HepG2 (cell line): ENCODE measurements at regions not wholly inside any gene's neighbourhood (a gene's known extent, or its start where the extent isn't known, plus 50 kb on each side); places are given as distances from the start of the nearest gene placed in this dataset.

Experiments used
- ATAC-seq: fragments of 200-7000 bp; cut with Tn5 transposase; 3 replicates; pipeline ENCODE4 v1.9.1; 2020; ENCODE audit warnings: mild to moderate bottlenecking, moderate library complexity
- BruUV-seq: library from RNA; stranded (reverse); fragments of 400-500 nt; replicated peaks from 2 replicates; lab custom pipeline; 2021; lab: Mats Ljungman, UMichigan
- CTCF ChIA-PET: fragments of 300-600 bp; formaldehyde crosslinking; extraction: SDS; loops from one replicate; lab custom pipeline; 2021; ENCODE audit warnings: low total read pairs, inconsistent platforms, low intra/inter-chr PET ratio; lab: Yijun Ruan, JAX
- POLR2A ChIA-PET: fragments of 350-600 bp; sonication (Branson Sonifier 250); formaldehyde crosslinking; loops from one replicate; lab custom pipeline; 2020; ENCODE audit warnings: antibody characterized with exemption, inconsistent platforms; lab: Yijun Ruan, JAX
- DNase-seq: peaks from one replicate; pipeline ENCODE4 v3.0.0-alpha.2; 2015; ENCODE audit warnings: low spot score
- FAIRE-seq: peaks from 3 replicates; lab custom pipeline; 2011; peaks lifted over from hg19 to GRCh38; lab: Jason Lieb, UNC
- H2AFZ ChIP-seq: one replicate; pipeline ENCODE4 v1.6.1; 2011; ENCODE audit warnings: low read length, inconsistent platforms
- H3K27ac ChIP-seq: fragments of 300-600 bp; 3 replicates; pipeline ENCODE4 v1.8.0; 2011; ENCODE audit warnings: mixed run types, mild to moderate bottlenecking, mixed read lengths, low read length, inconsistent platforms; ENCODE audit not compliant: insufficient read depth; ENCODE audit errors: extremely low read length
- H3K27me3 ChIP-seq, 2 experiments: fragments of 200-600 bp in 1 of 2; 2 replicates in 1 of 2; 3 replicates in 1 of 2; pipeline versions ENCODE4 v1.6.0 to v1.8.0; 2011; ENCODE audit warnings: low read length in 2 of 2, mild to moderate bottlenecking in 2 of 2, moderate library complexity in 2 of 2, inconsistent platforms in 1 of 2; ENCODE audit not compliant: insufficient read depth in 2 of 2, control insufficient read depth in 1 of 2
- H3K36me3 ChIP-seq, 2 experiments: fragments of 200-600 bp in 1 of 2; replicated peaks in 1 of 2; 2 replicates in 1 of 2; 3 replicates in 1 of 2; pipeline versions ENCODE4 v1.5.1 to v1.8.0; 2011; ENCODE audit warnings: low read length in 2 of 2, inconsistent platforms in 1 of 2; ENCODE audit not compliant: insufficient read depth in 2 of 2, control insufficient read depth in 1 of 2
- H3K4me1 ChIP-seq: 2 replicates; pipeline ENCODE4 v1.5.1; 2012; ENCODE audit warnings: low read length, inconsistent platforms; ENCODE audit not compliant: insufficient read depth
- H3K4me2 ChIP-seq: 2 replicates; pipeline ENCODE4 v1.6.0; 2011; ENCODE audit warnings: low read depth, low read length, inconsistent platforms
- H3K4me3 ChIP-seq, 3 experiments: fragments of 200-600 bp in 1 of 3; sonication (generic), shearing (Covaris generic) in 1 of 3; replicated peaks in 1 of 3; 2 replicates each; pipeline ENCODE4 v1.5.1; 2011 to 2016; ENCODE audit warnings: low read length in 3 of 3, inconsistent platforms in 2 of 3, low read depth in 2 of 3, mild to moderate bottlenecking in 2 of 3, control low read depth in 1 of 3, mixed read lengths in 1 of 3; ENCODE audit not compliant: insufficient read depth in 1 of 3
- H3K79me2 ChIP-seq: one replicate; pipeline ENCODE4 v1.6.1; 2011; ENCODE audit warnings: low read length, inconsistent platforms; ENCODE audit not compliant: insufficient read depth
- H3K9ac ChIP-seq: 2 replicates; pipeline ENCODE4 v1.6.0; 2011; ENCODE audit warnings: mild to moderate bottlenecking, low read depth, low read length, inconsistent platforms; ENCODE audit not compliant: insufficient read depth
- H3K9me3 ChIP-seq: 2 replicates; pipeline ENCODE4 v1.5.1; 2012; ENCODE audit warnings: mild to moderate bottlenecking, low read length
- H4K20me1 ChIP-seq: 2 replicates; pipeline ENCODE4 v1.6.0; 2011; ENCODE audit warnings: inconsistent platforms, mild to moderate bottlenecking, low read length, moderate library complexity; ENCODE audit not compliant: insufficient read depth
- ERF ChIP-seq: IDR thresholded peaks from 2 replicates; pipeline ENCODE4 v1.6.1; 2018; ENCODE audit warnings: missing biosample characterization, missing genetic modification reagents
- FOXA1 ChIP-seq, 2 experiments: fragments of 450-650 bp in 1 of 2; sonication (generic) in 1 of 2; formaldehyde crosslinking in 1 of 2; IDR thresholded peaks; 2 replicates each; pipeline versions ENCODE4 v1.4.0 to v1.6.1; 2016 to 2020; ENCODE audit warnings: missing genetic modification reagents in 1 of 2
- KLF6 ChIP-seq: IDR thresholded peaks from 2 replicates; pipeline ENCODE4 v1.8.0; 2016; ENCODE audit warnings: missing biosample characterization, missing genetic modification reagents
- PAF1 ChIP-seq: IDR thresholded peaks from 2 replicates; pipeline ENCODE4 v1.6.1; 2016; ENCODE audit warnings: missing genetic modification reagents, missing compliant biosample characterization
- RAD21 ChIP-seq: fragments of 450-650 bp; formaldehyde crosslinking; IDR thresholded peaks from 2 replicates; pipeline ENCODE4 v1.5.0; 2020; ENCODE audit warnings: mild to moderate bottlenecking
- ZFP41 ChIP-seq: sonication (generic); formaldehyde crosslinking; IDR thresholded peaks from 2 replicates; pipeline ENCODE4 v1.4.0; 2020; ENCODE audit warnings: mild to moderate bottlenecking, missing genetic modification reagents, borderline replicate concordance
- ZNF256 ChIP-seq: sonication (generic); formaldehyde crosslinking; conservative IDR thresholded peaks from 2 replicates; pipeline ENCODE4 v1.4.0; 2020; ENCODE audit warnings: missing genetic modification reagents
- ZNF616 ChIP-seq: sonication (generic); formaldehyde crosslinking; IDR thresholded peaks from 2 replicates; pipeline ENCODE4 v1.5.0; 2020; ENCODE audit warnings: low read depth, mild to moderate bottlenecking, missing genetic modification reagents
- ZNF709 ChIP-seq: sonication (generic); formaldehyde crosslinking; IDR thresholded peaks from 2 replicates; pipeline ENCODE4 v1.5.0; 2020; ENCODE audit warnings: mild to moderate bottlenecking, missing genetic modification reagents
- WGBS: methylation state at CpG from one replicate; pipeline ENCODE4 v1.1.6; 2017; ENCODE audit warnings: low lambda C conversion rate; 5-methylcytosine and 5-hydroxymethylcytosine counted together
- in situ Hi-C: cut with HindIII; loops from 2 replicates; pipeline ENCODE4 v1.10.0; 2017; ENCODE audit warnings: low pct_unique_long_range_greater_than_20kb; ENCODE audit not compliant: extremely low pct_ligation_motif_present
- intact Hi-C: fragments of 100-400 bp; cut with micrococcal nuclease; formaldehyde crosslinking; loops from one replicate; pipeline ENCODE4 v1.10.0; 2022; ENCODE audit not compliant: unreplicated experiment
- TF ChIP-seq, protein P1 (sequence below): sonication (generic); formaldehyde crosslinking; IDR thresholded peaks from 2 replicates; pipeline ENCODE4 v1.5.0; 2020; ENCODE audit warnings: mild to moderate bottlenecking, missing genetic modification reagents, moderate library complexity
- TF ChIP-seq, protein P2 (sequence below): sonication (generic); formaldehyde crosslinking; IDR thresholded peaks from 2 replicates; pipeline ENCODE4 v1.5.0; 2020; ENCODE audit warnings: mild to moderate bottlenecking, low read depth, missing genetic modification reagents, borderline replicate concordance
- TF ChIP-seq, protein P3 (sequence below): sonication (generic); formaldehyde crosslinking; IDR thresholded peaks from 2 replicates; pipeline ENCODE4 v1.8.0; 2022; ENCODE audit warnings: mild to moderate bottlenecking, missing genetic modification reagents, borderline replicate concordance
- TF ChIP-seq, protein P4 (sequence below): sonication (generic); formaldehyde crosslinking; IDR thresholded peaks from 2 replicates; pipeline ENCODE4 v1.5.1; 2020; ENCODE audit warnings: mild to moderate bottlenecking, moderate library complexity, missing genetic modification reagents
- TF ChIP-seq, protein P5 (sequence below): sonication (generic); formaldehyde crosslinking; IDR thresholded peaks from 2 replicates; pipeline ENCODE4 v1.9.0; 2021; ENCODE audit warnings: missing genetic modification reagents, borderline replicate concordance

DNA sequence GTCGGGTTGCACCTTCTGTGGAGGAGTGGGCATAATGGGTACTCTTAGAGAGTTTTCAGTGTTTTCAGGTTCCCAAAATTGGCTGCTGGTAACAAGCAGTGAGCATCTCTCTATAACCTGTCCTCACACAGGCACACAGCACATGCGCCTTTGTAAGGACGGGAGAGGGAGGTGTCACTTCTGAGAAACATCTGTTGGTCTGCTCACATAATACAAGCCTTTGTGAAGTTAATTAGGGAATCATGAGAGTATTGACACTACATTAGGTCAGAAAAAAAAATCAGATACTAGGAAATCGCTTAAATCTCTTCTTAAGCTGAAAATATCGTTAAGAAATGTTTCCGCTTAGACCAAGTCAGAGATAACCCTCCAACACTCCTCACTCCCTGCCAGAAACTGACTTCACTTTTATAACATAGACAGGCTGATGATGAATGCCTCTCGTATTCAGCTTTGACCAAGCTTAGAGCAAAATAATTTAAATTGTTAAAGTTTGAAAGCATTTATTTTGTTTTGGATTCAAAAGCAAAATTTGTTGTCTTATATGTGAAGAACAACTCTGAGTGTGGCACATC is 769.7 kb downstream of the TNS3 start:
- H3K9ac ChIP-seq, result no peak overlapping the region
- BruUV-seq, result no TSS peak
- ATAC-seq (no peak), FAIRE-seq (no peak), DNase-seq (no peak)
- no peak overlapping the region for H2AFZ ChIP-seq
- no peaks in the 10 kb centered on the region for H3K27me3 ChIP-seq
- CTCF ChIA-PET, result no interaction called here
- intact Hi-C loops, result no loop called here
- no peaks in the 10 kb centered on the region for H3K79me2 ChIP-seq
- no peaks in the 10 kb centered on the region for H3K36me3 ChIP-seq
- no peak overlapping the region for H3K4me2 ChIP-seq
- in situ Hi-C loops, result no loop called here
- no peaks in the 10 kb centered on the region for H3K4me1 ChIP-seq
- no peak overlapping the region for H3K27ac ChIP-seq
- peaks cover 3% of the 10 kb centered on the region; the same call in 1 of the 2 replicates for H3K9me3 ChIP-seq
- POLR2A ChIA-PET, result no interaction called here
- no peaks in the 10 kb centered on the region for H4K20me1 ChIP-seq
- 42% methylated on average over 7 of the region's 7 CpGs for WGBS
- H3K4me3 ChIP-seq, result no peak overlapping the region
- TF ChIP-seq, protein P1, sequence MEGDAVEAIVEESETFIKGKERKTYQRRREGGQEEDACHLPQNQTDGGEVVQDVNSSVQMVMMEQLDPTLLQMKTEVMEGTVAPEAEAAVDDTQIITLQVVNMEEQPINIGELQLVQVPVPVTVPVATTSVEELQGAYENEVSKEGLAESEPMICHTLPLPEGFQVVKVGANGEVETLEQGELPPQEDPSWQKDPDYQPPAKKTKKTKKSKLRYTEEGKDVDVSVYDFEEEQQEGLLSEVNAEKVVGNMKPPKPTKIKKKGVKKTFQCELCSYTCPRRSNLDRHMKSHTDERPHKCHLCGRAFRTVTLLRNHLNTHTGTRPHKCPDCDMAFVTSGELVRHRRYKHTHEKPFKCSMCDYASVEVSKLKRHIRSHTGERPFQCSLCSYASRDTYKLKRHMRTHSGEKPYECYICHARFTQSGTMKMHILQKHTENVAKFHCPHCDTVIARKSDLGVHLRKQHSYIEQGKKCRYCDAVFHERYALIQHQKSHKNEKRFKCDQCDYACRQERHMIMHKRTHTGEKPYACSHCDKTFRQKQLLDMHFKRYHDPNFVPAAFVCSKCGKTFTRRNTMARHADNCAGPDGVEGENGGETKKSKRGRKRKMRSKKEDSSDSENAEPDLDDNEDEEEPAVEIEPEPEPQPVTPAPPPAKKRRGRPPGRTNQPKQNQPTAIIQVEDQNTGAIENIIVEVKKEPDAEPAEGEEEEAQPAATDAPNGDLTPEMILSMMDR, result no peak
- TF ChIP-seq FOXA1 (IDR thresholded peaks at IDR 0.05) (no peak), FOXA1 (CRISPR knock-in tag; IDR thresholded peaks at IDR 0.05) (no peak), RAD21 (CRISPR knock-in tag) (no peak), ZNF616 (no peak), ERF (CRISPR knock-in tag) (no peak), KLF6 (CRISPR knock-in tag) (no peak), ZFP41 (CRISPR knock-in tag) (no peak), ZNF709 (CRISPR knock-in tag) (no peak), ZNF256 (CRISPR knock-in tag) (no peak), PAF1 (CRISPR knock-in tag) (no peak)
- TF ChIP-seq, protein P2, sequence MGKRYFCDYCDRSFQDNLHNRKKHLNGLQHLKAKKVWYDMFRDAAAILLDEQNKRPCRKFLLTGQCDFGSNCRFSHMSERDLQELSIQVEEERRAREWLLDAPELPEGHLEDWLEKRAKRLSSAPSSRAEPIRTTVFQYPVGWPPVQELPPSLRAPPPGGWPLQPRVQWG (CRISPR knock-in tag), result no peak
- TF ChIP-seq, protein P3, sequence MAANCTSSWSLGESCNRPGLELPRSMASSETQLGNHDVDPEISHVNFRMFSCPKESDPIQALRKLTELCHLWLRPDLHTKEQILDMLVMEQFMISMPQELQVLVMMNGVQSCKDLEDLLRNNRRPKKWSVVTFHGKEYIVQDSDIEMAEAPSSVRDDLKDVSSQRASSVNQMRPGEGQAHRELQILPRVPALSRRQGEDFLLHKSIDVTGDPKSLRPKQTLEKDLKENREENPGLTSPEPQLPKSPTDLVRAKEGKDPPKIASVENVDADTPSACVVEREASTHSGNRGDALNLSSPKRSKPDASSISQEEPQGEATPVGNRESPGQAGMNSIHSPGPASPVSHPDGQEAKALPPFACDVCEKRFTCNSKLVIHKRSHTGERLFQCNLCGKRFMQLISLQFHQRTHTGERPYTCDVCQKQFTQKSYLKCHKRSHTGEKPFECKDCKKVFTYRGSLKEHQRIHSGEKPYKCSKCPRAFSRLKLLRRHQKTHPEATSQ (CRISPR knock-in tag), result no peak
- TF ChIP-seq, protein P4, sequence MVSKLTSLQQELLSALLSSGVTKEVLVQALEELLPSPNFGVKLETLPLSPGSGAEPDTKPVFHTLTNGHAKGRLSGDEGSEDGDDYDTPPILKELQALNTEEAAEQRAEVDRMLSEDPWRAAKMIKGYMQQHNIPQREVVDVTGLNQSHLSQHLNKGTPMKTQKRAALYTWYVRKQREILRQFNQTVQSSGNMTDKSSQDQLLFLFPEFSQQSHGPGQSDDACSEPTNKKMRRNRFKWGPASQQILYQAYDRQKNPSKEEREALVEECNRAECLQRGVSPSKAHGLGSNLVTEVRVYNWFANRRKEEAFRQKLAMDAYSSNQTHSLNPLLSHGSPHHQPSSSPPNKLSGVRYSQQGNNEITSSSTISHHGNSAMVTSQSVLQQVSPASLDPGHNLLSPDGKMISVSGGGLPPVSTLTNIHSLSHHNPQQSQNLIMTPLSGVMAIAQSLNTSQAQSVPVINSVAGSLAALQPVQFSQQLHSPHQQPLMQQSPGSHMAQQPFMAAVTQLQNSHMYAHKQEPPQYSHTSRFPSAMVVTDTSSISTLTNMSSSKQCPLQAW (CRISPR knock-in tag), result no peak
- TF ChIP-seq, protein P5, sequence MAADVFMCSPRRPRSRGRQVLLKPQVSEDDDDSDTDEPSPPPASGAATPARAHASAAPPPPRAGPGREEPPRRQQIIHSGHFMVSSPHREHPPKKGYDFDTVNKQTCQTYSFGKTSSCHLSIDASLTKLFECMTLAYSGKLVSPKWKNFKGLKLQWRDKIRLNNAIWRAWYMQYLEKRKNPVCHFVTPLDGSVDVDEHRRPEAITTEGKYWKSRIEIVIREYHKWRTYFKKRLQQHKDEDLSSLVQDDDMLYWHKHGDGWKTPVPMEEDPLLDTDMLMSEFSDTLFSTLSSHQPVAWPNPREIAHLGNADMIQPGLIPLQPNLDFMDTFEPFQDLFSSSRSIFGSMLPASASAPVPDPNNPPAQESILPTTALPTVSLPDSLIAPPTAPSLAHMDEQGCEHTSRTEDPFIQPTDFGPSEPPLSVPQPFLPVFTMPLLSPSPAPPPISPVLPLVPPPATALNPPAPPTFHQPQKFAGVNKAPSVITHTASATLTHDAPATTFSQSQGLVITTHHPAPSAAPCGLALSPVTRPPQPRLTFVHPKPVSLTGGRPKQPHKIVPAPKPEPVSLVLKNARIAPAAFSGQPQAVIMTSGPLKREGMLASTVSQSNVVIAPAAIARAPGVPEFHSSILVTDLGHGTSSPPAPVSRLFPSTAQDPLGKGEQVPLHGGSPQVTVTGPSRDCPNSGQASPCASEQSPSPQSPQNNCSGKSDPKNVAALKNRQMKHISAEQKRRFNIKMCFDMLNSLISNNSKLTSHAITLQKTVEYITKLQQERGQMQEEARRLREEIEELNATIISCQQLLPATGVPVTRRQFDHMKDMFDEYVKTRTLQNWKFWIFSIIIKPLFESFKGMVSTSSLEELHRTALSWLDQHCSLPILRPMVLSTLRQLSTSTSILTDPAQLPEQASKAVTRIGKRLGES, result no peak
